Adrenal gland (tissue), 5 donors: ENCODE measurements at regions not wholly inside any gene's neighbourhood (a gene's known extent, or its start where the extent isn't known, plus 50 kb on each side); places are given as distances from the start of the nearest gene placed in this dataset.

ENCODE experiments used
- POLR2A ChIP-seq, 2 donors: fragments of 450-650 bp; IDR thresholded peaks; one replicate each; pipeline ENCODE4 v1.6.1; 2017; ENCODE audit warnings: antibody characterized with exemption in 2 of 2, mild to moderate bottlenecking in 2 of 2, moderate library complexity in 1 of 2
- TF ChIP-seq, protein P1 (sequence below), 6 experiments: fragments of 450-650 bp in 4 of 6; fragments of 200-600 bp in 2 of 6; sonication (generic) in 1 of 6; IDR thresholded peaks; 1 replicate in 5 of 6; 2 replicates in 1 of 6; pipeline versions ENCODE4 v1.5.1 to v1.8.0; 2016 to 2021; ENCODE audit warnings: antibody characterized with exemption in 6 of 6, mild to moderate bottlenecking in 2 of 6, moderate library complexity in 1 of 6
- donor health status: DM: no; HTN: no; CAD: no.

DNA sequence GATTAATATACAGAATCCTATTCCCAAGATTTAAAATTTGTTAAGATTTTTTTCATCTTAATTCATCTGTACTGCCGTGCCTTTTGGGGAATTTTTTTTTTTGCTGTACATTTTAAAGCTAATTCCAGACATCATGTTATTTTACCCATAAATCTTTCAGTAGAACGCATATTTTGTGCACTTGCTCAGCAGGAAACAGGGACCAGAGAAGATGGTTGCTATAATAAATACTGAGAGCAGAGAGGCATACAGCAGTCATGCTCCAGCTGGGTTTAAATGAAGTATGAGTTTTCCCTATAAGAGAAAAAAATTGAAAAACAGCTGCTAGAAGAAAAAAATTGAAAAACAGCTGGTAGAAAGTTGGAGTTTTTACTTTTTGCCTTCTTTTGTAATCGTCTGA is 196.9 kb upstream of the PUM3 start:
- TF ChIP-seq, protein P1, sequence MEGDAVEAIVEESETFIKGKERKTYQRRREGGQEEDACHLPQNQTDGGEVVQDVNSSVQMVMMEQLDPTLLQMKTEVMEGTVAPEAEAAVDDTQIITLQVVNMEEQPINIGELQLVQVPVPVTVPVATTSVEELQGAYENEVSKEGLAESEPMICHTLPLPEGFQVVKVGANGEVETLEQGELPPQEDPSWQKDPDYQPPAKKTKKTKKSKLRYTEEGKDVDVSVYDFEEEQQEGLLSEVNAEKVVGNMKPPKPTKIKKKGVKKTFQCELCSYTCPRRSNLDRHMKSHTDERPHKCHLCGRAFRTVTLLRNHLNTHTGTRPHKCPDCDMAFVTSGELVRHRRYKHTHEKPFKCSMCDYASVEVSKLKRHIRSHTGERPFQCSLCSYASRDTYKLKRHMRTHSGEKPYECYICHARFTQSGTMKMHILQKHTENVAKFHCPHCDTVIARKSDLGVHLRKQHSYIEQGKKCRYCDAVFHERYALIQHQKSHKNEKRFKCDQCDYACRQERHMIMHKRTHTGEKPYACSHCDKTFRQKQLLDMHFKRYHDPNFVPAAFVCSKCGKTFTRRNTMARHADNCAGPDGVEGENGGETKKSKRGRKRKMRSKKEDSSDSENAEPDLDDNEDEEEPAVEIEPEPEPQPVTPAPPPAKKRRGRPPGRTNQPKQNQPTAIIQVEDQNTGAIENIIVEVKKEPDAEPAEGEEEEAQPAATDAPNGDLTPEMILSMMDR (IDR thresholded peaks at IDR 0.05) = no peak
- no peak for TF ChIP-seq POLR2A (IDR thresholded peaks at IDR 0.05)
